Osteocyte (in vitro differentiated cells): ENCODE measurements at regions not wholly inside any gene's neighbourhood (a gene's known extent, or its start where the extent isn't known, plus 50 kb on each side); places are given as distances from the start of the nearest gene placed in this dataset.

Experiments
- DNase-seq: peaks from one replicate; pipeline ENCODE4 v3.0.0; 2021; ENCODE audit warnings: mixed read lengths; ENCODE audit not compliant: unreplicated experiment; ENCODE audit errors: extremely low spot score
- H3K27ac Mint-ChIP-seq: one replicate; pipeline ENCODE4 v1.8.0; 2021; ENCODE audit warnings: mild to moderate bottlenecking, mixed read lengths; ENCODE audit not compliant: unreplicated experiment
- H3K27me3 Mint-ChIP-seq: one replicate; pipeline ENCODE4 v1.8.0; 2021; ENCODE audit warnings: mixed read lengths; ENCODE audit not compliant: unreplicated experiment
- H3K36me3 Mint-ChIP-seq: one replicate; pipeline ENCODE4 v1.8.0; 2021; ENCODE audit warnings: mixed read lengths; ENCODE audit not compliant: unreplicated experiment
- H3K4me1 Mint-ChIP-seq: one replicate; pipeline ENCODE4 v1.8.0; 2021; ENCODE audit warnings: mixed read lengths; ENCODE audit not compliant: unreplicated experiment
- H3K4me3 Mint-ChIP-seq: one replicate; pipeline ENCODE4 v1.8.0; 2021; ENCODE audit warnings: mild to moderate bottlenecking, moderate library complexity, mixed read lengths; ENCODE audit not compliant: unreplicated experiment
- H3K9me3 Mint-ChIP-seq: one replicate; pipeline ENCODE4 v1.8.0; 2021; ENCODE audit warnings: mixed read lengths; ENCODE audit not compliant: unreplicated experiment
- TF ChIP-seq, protein P1 (sequence below): fragments of 200-600 bp; sonication (generic); IDR thresholded peaks from 2 replicates; pipeline ENCODE4 v1.5.0; 2021; ENCODE audit warnings: antibody characterized with exemption, mild to moderate bottlenecking, moderate library complexity

DNA sequence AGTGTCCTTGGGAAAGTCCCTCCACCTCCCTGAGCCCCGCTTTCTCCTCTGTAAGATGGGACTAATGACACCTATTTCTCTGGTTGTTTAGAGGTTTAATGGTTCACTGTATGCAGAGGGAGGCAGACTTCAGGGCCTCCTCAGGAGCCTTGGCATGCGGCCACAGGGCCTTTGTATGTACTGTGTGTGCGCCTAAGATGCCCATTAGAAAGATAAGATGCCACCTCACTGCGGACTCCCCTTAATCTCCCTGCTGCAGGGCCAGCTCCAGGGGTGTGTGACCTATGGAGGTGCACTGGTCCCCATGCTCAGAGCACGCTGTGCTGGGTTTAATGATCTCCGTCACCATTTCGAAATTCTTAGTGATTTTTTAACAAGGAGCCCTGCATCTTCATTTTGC lies 59.3 kb downstream of the TMEM235 start:
- H3K4me3 Mint-ChIP-seq: no peak overlapping the region
- H3K9me3 Mint-ChIP-seq: no peaks in the 10 kb centered on the region
- TF ChIP-seq, protein P1, sequence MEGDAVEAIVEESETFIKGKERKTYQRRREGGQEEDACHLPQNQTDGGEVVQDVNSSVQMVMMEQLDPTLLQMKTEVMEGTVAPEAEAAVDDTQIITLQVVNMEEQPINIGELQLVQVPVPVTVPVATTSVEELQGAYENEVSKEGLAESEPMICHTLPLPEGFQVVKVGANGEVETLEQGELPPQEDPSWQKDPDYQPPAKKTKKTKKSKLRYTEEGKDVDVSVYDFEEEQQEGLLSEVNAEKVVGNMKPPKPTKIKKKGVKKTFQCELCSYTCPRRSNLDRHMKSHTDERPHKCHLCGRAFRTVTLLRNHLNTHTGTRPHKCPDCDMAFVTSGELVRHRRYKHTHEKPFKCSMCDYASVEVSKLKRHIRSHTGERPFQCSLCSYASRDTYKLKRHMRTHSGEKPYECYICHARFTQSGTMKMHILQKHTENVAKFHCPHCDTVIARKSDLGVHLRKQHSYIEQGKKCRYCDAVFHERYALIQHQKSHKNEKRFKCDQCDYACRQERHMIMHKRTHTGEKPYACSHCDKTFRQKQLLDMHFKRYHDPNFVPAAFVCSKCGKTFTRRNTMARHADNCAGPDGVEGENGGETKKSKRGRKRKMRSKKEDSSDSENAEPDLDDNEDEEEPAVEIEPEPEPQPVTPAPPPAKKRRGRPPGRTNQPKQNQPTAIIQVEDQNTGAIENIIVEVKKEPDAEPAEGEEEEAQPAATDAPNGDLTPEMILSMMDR: no peak
- no peaks in the 10 kb centered on the region for H3K27me3 Mint-ChIP-seq
- H3K36me3 Mint-ChIP-seq: no peaks in the 10 kb centered on the region
- no peak for DNase-seq
- no peak overlapping the region for H3K27ac Mint-ChIP-seq
- no peaks in the 10 kb centered on the region for H3K4me1 Mint-ChIP-seq
